ENCODE measurements at regions not wholly inside any gene's neighbourhood (a gene's known extent, or its start where the extent isn't known, plus 50 kb on each side); places are given as distances from the start of the nearest gene placed in this dataset.

- TF ChIP-seq CTCF (IDR thresholded peaks at IDR 0.05) = no peak
Measured at GRCh38 chr6:1144842-1145767, 166.8 kb upstream of the FOXQ1 start.

GRCh38 chr6:1143655-1144054, 168.2 kb upstream of the FOXQ1 start:
- H3K27ac ChIP-seq = no peak overlapping the region
- no peak for TF ChIP-seq CTCF (IDR thresholded peaks at IDR 0.05)
- no peak for DNase-seq
- no peaks in the 10 kb centered on the region for H3K4me1 ChIP-seq
- intact Hi-C loops (cut with DNase I; ENCODE audit: low total_unique reads) = no loop called here
- peaks cover 0 to 14% of the 10 kb centered on the region in 2 donors for H3K27me3 ChIP-seq
- no peaks in the 10 kb centered on the region for H3K36me3 ChIP-seq
- no peak overlapping the region for H3K4me3 ChIP-seq
- H3K9me3 ChIP-seq = peaks cover 0 to 3% (median 0%) of the 10 kb centered on the region in 3 donors

More at GRCh38 chr6:1144842-1145767, 166.8 kb upstream of the FOXQ1 start:
- no peaks in the 10 kb centered on the region for H3K36me3 ChIP-seq
- intact Hi-C loops (cut with DNase I; ENCODE audit: low total_unique reads) = no loop called here
- DNase-seq = no peak
- no peaks in the 10 kb centered on the region for H3K4me1 ChIP-seq
- H3K27me3 ChIP-seq = peaks cover 0 to 14% of the 10 kb centered on the region in 2 donors
- H3K4me3 ChIP-seq = no peak overlapping the region
- H3K27ac ChIP-seq = no peak overlapping the region
- H3K9me3 ChIP-seq = no peaks in the 10 kb centered on the region

GRCh38 chr6:1139155-1139890, 172.6 kb upstream of the FOXQ1 start:
- H3K9me3 ChIP-seq = peaks cover 0 to 5% (median 0%) of the 10 kb centered on the region in 3 donors
- TF ChIP-seq CTCF (IDR thresholded peaks at IDR 0.05) = no peak
- no peak overlapping the region for H3K27ac ChIP-seq
- no peak for DNase-seq
- H3K4me3 ChIP-seq = no peak overlapping the region
- H3K4me1 ChIP-seq = no peaks in the 10 kb centered on the region
- H3K27me3 ChIP-seq = no peaks in the 10 kb centered on the region
- intact Hi-C loops (cut with DNase I; ENCODE audit: low total_unique reads) = no loop called here
- no peaks in the 10 kb centered on the region for H3K36me3 ChIP-seq

GRCh38 chr6:1137849-1138248, 174.0 kb upstream of the FOXQ1 start:
- intact Hi-C loops (cut with DNase I; ENCODE audit: low total_unique reads) = no loop called here
- peaks cover 0 to 5% (median 0%) of the 10 kb centered on the region in 3 donors for H3K9me3 ChIP-seq
- H3K27ac ChIP-seq = no peak overlapping the region
- DNase-seq = no peak
- H3K36me3 ChIP-seq = no peaks in the 10 kb centered on the region
- H3K4me1 ChIP-seq = no peaks in the 10 kb centered on the region
- H3K4me3 ChIP-seq = no peak overlapping the region
- no peak for TF ChIP-seq CTCF (IDR thresholded peaks at IDR 0.05)
- H3K27me3 ChIP-seq = no peaks in the 10 kb centered on the region

GRCh38 chr6:1136827-1137226, 175.1 kb upstream of the FOXQ1 start:
- H3K4me1 ChIP-seq = no peaks in the 10 kb centered on the region
- no peak overlapping the region for H3K27ac ChIP-seq
- intact Hi-C loops (cut with DNase I; ENCODE audit: low total_unique reads) = no loop called here
- peaks cover 0 to 5% (median 0%) of the 10 kb centered on the region in 3 donors for H3K9me3 ChIP-seq
- DNase-seq = no peak
- no peaks in the 10 kb centered on the region for H3K27me3 ChIP-seq
- no peaks in the 10 kb centered on the region for H3K36me3 ChIP-seq
- no peak overlapping the region for H3K4me3 ChIP-seq
- no peak for TF ChIP-seq CTCF (IDR thresholded peaks at IDR 0.05)
